NCI-H2029 treated with DMSO at 0.1 percent for 48 hours (cell line): ENCODE measurements at regions not wholly inside any gene's neighbourhood (a gene's known extent, or its start where the extent isn't known, plus 50 kb on each side); places are given as distances from the start of the nearest gene placed in this dataset.
"Not testable (repeated sequence)": the region's sequence is repeated elsewhere in the genome, so short reads cannot be mapped to it uniquely, and the experiment has no call there.

ENCODE experiments used
- DNase-seq: peaks from one replicate; lab custom pipeline; 2025; lab: John Stamatoyannopoulos, UW

DNA sequence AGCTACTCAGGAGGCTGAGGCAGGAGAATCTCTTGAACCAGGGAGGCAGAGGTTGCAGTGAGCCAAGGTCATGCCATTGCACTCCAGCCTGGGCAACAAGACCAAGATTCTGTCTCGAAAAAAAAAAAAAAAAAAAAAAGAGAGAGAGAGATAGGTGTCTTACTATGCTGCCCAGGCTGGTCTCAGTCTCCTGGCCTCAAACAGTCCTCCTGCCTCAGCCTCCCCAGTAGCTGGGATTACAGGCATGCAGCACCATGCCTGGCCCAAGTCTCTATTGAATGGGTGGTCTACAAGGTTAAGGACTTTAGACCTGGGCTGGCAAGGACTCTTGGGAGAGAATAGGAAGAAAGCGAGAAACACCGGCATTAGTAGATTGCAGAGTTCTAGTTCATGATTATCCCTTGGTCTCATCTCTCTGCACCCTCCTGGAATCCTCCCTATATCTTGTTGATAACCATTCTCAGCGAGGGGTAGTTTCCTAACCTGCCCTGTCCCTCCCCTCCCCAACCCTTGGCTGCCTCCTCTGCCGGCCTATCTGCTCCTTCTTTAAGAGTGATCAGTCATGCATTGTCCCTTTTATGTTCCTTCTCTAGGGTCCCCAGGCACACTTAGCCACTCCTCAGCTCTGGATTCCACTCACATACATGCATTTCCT is 128.1 kb upstream of the MAP1LC3B2 start:
- DNase-seq = no peak

DNA sequence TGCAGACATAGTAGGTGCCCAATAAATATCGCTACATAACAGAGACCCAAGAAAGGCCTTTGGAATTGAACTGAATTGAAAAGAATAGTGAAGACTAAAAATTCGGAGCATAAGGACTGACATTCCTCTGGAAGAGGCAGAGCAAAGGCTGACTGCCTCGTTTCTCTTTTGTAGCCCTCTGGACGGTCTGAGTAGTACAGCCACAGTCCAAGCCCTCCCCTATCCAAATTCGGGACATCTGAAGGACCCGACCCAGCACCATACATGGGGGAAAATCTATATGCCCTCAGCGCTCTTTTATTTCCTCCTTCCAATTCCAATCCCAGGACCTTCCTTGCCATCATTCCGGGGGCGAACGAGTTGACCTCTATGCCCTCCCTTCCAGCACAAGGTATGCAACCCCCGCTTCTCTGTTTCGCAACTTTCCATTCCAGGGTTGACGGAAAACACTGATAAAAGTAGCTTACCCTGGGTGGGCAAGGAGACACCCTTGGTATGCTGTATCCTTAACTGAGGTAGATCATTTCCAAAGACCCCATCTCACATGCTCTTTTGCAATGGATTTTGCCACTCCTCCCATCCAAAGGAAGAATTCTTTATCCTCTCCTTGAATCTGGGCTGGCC is 127.4 kb upstream of the MAP1LC3B2 start:
- no peak for DNase-seq

DNA sequence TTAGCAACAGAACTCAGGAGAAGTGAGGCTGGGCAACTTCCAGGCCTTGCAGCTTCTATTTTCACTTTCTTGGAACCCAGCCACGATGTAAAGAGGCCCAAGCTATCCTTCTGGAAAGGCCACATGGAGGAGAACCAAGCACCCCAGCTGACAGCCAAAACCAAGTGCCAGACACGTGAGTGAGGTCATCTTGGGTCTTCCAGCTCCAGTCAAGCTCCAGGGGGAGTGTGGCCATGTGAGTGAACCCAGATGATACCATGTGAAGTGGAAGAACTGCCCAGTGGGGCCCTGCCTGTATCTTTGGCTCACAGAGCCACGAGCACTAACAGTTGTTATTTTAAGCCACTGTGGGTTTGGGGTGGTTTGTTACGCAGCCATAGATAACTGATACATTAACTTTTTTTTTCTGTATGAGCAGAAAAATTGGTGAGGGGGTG is 126.8 kb upstream of the MAP1LC3B2 start:
- no peak for DNase-seq

DNA sequence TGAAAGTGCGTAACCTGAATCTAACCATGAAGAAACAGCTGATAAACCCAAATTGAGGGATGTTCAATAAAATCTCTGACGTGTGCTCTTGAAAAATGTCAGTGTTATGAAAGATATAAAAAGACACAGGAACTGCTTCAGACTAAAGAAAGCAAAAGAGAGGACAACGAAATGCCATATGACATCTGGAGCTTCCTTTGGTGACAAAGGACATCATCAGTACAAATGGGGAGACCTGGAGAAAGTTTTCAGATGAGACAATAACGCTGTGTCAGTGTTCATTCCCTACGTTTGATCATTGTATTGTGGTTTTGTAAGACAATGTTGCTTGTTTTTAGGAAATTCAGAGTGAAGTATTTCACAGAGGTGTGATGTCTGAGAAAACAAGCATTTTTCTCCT is 125.9 kb upstream of the MAP1LC3B2 start:
- no peak for DNase-seq

DNA sequence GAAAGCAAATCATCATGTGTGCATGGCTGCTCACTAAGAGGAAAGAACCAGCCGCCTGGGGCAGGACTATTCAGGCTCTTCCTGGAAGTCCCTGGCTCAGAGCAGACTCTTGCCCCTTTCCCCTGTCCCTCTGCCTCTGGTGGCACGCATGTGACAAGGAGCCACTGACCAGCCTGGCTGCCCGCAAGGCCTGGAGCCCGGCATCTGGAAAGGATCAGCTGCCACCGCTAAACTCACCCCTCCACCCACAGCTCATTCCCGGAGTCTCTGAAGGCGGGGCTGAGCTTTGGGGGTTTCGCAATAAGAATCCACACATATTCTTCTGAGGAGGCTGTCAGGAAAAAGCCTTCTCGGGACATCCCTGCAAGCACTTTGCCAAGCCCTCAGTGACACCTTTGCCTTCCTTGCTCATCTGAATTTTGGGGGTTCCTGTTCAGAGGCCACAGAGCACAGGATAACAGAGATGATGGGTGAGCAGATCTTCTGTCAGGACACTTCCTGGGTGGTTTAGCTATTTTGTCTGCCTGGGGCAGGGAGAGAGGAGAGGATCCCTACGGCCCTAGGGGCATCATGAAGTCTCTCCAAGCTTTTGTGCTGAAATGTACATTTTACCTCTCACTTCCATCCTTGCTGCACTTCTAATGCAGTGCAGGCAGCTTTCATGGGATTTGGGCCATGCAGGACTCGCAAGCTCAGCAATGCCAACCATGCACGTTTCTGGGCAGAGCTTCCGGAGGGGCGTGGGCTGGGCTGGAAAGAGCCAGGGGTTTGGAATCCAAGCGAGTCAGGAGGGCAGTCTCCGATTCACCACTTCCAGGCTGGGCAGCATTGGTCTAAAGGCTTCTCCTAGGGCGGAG is 124.8 kb upstream of the MAP1LC3B2 start:
- DNase-seq = no peak

DNA sequence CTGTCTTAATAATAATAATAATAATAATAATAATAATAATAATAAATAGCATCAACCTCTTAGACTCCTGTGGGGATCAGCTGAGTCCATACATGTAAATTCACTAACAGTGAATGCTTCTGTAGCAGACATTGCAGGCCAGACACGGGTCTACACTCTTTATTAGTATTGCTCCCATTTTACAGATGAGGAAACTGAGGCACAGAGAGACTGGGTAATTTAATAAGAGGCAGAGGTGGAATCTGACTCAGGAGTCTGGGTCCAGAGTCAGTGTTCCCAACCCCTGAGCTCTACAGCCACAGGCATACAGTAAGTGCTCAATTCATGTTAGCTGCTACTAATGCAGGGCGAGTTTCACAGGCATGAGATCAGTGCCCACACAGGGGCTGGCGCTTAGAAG is 123.2 kb upstream of the MAP1LC3B2 start:
- no peak for DNase-seq

DNA sequence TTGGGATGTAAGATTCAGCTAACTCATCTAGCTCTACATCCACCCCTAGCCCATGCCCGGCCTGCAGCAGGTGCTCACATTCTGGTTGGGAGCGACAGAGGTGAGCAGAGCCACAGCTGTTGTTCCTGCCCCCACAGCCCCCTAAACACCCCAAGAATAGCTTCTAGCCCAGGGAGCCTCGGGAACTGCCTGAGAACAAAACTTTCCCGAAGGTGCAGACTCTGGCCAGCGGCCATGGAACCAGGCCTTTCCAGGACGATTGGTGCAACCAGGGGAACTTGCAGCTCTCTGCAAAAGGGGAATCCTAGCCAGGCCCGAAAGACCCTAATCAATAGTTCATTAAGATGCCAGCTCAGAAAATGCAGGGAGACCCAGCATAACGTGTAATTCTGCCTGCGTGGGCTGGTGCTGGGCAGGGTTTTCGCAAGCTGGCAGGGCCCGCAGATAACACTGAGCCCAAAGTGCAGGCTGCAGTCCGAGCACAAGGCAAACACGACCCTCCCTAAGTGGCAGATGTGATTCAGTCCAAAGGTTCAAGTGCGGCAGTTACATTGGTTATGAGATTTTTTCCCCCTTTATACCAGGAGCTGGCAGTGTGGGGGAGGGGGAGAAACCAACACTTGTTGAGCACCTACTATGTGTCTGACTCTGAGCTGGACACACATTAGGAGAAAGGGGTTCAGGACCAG is 122.5 kb upstream of the MAP1LC3B2 start:
- no peak for DNase-seq

DNA sequence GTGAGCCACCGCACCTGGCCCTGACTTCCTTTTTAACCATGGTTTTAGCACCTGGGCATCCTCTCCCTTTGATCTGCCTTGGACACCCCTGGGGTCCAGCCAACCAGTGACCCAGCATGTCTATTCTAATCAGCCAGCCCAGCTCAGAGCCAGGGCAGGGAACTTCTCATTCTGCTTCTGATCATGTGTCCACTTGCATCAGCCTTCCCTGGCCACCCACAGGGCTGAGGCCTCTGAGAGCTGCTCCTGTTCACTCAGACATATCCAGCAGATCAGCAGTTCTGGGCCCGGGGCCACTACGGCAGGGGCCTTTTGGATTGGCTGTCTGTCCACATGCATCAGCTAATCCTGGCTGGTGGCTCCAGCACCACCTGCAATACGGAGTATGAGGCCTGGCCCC is 117.9 kb upstream of the MAP1LC3B2 start:
- no peak for DNase-seq

DNA sequence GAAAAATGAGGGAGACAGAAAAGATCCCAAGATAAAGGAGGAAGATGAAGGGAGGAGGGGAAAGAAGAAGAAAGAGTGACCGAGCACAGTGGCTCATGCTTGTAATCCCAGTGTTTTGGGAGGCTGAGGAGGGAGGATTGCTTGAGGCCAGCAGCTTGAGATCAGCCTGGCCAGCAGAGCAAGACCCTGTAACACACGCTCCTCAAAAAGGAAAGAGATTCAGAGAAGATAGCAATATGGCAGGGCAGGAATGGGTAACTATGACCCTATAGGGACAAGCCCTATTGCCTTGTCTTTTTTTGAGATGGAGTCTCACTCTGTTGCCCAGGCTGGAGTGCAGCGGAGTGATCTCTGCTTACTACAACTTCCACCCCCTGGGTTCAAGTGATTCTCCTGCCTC is 116.9 kb upstream of the MAP1LC3B2 start:
- no peak for DNase-seq

DNA sequence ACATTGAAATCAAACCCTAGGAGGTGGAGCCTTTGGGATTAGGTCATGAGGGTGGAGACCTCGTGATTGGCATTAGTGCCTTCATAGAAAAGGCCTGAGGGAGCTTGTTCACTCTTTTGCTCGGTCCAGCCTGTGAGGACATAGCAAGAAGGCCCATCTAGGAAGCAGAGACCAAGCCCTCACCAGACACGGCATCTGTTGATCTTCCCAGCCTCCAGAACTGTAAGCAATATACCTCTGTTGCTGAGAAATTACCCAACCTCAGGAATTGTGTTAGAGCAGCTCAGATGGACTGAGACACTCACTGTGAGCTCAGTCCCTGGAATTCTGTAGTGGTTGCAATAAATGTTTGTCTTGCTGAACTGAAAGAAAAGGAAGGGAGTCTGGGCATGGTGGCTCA is 116.2 kb upstream of the MAP1LC3B2 start:
- DNase-seq = no peak

DNA sequence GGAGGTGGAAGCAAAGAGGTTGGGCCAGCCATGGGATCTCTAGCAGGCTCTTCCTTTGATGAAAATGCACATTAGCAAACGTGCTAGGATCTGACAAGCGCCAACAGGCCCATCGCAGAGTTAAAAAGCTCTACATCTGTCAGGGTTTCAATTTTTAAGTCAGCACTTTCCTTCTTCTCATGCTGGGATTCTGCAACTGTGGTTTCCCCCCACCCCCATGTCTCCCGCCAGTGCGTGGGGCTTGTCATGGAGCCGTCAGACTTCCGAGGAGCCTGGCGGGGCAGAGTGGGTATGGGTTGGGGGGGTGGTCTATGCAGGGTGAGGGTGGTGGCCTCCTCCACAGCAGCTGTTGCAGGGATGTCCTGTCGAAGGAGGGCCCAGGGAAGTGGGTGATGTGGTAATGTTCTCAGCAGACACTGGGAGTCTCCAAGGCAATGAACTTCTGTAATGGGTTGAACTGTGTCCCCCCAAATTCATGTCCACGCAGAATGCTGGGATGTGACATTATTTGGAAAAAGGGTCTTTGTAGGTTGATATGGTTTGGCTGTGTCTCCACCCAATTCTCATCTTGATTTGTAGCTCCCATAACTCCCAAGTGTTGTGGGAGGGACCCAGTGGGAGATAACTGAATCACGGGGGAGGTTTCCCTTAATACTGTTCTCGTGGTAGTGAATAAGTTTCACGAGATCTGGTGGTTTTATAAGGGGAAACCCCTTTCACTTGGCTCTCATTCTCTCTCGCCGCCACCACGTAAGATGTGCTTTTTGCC is 115.2 kb upstream of the MAP1LC3B2 start:
- DNase-seq = no peak

DNA sequence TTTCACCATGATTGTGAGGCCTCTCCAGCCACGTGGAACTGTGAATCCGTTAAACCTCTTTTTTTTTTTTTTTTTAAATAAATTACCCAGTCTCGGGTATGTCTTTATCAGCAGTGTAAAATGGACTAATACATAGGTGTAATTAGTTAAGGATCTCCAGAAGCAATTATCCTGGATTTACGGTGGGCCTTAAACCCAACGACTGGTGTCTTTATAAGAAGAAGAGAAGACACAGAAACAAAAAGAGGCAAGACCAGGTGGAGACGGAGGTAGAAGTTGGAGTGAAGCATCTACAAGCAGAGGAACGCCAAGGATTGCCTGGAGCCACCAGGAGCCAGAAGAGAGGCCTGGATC is 114.6 kb upstream of the MAP1LC3B2 start:
- no peak for DNase-seq

DNA sequence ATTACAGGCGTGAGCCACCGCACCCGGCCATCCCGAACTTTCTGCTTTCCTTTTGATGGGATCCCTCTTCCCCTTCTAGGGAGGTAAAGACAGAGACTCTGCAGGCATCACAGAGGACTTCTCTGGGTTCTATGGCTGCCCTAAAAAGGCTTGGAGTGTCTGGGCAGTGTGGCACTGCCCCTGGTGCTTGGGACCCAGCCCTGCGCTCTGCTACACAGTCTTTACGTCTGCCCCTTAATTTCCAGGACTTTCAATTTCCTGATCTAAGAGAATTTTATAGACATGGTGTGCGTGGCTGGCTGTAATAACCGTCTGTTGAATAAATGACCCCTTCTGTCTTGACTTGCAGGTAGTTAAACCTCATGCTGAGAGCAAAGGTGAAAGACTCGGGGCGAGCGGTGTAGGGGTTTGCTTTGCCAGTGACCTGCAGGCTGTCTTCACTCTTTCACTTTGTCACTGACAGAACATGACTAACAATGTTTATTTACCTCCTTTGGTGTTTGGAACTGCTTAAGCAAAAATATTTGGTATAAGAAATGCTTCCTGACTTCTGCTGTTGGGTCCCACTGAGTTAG is 110.9 kb upstream of the MAP1LC3B2 start:
- DNase-seq = no peak

DNA sequence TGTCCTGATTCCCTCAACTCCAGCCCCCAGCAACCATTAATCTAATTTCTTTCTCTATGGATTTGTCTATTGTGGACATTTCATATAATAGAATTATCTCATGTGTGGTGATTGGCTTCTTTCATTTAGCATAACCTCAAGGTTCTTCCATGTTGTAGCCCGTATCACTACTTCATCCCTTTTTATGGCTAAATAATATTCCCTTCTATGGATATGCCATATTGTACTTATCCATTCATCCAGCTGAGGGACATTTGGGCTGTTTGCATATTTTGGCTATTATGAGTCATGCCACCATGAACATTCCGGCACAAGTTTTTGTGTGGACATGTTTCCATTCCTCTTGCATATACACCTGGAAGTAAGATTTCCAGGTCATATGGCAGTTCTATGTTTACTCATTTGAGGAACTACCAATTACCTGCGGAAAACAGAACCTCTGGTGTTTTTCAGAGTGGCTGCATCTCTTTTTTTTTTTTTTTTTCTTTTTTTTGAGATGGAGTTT is 108.7 kb upstream of the MAP1LC3B2 start:
- DNase-seq = no peak

DNA sequence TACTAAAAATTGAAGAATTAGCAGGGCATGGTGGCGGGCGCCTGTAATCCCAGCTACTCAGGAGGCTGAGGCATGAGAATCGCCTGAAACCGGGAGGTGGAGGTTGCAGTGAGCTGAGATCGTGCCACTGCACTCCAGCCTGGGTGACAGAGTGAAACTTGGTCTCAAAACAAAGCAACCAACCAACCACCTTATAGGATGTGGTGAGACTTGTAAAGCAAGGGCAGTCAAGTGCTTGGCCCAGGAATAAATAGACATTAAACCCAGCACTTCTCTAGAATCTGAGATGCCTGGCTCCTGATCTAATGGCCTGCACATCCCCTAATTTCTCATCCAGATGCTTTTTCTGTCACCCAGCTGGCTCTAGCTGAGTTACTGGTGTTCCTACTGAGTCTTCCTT is 106.2 kb upstream of the MAP1LC3B2 start:
- not testable (repeated sequence) for DNase-seq

DNA sequence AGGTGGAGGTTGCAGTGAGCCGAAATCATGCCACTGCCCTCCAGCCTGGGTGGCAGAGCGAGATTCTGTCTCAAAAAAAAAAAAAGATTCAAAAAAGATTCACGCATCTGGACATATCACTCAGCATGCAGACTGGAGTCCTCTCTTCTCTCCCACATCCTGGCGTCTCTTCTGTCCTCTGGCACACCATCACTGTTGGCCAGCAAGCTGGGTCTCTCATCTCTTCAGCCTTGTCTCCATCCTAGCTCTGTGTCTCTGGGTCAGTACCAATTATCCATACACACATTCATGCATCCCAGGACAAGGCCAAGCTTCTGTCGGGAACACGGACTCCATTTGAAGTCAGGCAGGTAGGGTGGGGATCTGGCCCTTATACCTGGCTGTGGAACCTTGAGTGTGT is 105.5 kb upstream of the MAP1LC3B2 start:
- DNase-seq = no peak

DNA sequence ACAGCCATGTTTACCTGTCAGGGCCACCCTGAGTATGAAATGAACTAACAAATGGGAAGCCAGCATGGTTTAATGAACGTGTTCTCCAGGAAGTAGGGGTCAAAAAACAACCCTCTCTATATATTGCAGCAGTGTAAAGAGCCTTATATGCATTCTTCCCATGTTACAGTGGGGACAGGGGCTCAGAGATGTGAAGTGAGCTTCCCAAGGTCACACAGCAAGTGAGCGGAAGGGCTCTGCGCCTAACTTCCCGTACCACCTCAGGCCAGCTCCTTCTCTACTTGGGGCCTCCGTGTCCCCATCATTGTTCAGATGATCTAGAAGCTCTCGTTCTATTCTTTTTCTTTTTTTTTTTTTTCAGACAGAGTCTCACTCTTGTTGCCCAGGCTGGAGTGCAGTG is 105.1 kb upstream of the MAP1LC3B2 start:
- DNase-seq = no peak

DNA sequence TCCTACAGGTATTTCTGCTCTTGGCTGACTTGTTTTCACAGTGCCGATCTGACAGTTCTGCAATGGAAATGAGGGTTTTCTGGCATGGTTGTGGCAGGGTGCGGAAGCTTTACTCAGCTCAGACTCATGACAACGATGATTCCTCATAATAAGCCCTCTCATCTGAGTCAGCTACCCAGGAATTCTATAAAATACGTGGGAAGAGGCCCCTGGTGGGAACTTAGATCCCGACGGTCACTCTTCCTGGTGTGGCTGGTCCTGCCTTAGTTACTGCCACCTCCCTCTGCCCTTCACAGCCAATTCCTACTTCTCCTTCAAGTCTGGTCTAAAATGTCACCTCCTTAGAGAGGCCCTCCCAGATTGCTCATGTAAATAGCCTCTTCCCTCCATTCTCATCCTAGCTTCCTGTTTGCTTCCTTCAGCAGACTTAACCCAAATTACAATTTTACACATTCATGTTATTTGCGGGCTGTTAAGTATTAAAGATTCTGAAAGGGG is 104.2 kb upstream of the MAP1LC3B2 start:
- no peak for DNase-seq

DNA sequence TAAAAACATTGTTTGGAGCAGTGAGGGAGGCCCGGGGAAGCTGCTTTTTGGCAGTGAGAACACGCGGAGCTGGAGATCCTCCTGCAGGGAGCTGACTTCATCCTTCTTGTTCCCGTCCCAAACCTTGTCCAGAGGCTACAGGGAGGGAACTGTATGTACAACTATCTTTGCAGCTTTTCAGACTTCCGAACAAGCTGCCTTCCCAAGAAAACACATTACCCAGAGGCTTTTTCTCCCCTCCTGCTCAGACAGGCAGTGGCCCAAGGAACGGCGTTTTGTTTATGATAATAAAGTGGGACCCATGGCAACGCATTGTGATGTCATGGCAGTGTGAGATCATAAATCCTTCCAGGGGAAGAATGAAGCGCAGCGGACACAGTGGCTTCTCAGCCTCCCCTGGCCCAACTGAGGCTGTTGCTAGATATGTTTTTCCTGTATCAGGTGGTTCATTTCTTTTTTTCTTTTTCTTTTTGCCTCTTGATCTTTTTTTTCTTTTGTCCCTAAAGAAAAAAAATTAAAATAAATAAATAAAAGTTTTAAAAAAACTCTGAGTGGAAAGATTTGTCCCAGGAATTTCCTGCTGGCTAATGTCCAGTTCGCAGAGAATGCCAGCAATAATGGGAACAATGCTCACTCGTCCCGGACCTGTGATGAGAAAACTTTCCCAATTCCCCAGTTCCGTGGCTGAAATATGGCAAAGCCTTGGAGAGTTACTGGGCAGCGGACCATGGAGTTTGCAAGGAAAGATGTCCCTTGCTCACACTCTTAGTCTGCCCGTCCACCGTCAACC is 103.4 kb upstream of the MAP1LC3B2 start:
- DNase-seq = no peak

DNA sequence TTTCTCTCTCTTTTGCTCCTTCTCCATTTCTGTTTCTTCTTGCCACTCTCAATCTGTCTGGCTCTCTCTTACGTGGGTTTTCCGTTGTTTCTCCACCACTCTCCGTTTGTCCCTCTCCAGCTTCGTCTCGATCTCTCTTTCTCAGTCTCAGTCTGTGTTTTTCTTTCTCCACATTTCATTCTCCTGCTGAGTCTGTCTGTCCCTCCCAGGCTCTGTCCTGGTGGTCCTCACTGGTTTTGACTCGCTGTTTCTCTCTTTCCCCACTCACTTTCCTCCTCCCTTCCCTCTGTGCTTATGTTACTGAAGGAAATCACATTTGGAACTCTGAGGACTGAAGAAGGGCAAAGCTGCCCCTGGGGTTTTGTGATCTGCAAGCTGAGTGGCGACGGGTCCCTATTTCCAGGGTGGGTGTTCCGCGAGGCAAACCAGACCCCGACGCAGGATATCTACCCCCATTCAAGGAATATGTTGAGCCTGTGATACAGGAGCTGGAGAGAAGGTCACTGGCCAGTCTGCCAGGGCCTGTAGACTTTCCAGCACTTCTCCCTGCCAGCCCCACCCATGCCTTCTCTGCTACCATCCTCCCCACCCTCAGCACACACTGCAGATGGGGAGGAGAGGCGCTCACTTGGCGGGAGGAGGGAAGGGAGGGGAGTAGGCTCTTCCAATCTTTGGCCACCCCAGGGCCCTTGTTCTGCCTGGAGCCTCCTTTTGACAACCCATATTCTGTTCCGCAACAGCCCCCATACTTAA is 102.7 kb upstream of the MAP1LC3B2 start:
- no peak for DNase-seq
